Transverse colon (tissue), 4 donors: ENCODE measurements at regions not wholly inside any gene's neighbourhood (a gene's known extent, or its start where the extent isn't known, plus 50 kb on each side); places are given as distances from the start of the nearest gene placed in this dataset.

ENCODE experiments used
- DNase-seq: peaks from one replicate; pipeline ENCODE4 v3.0.0-alpha.2; 2019
- H3K27ac ChIP-seq, 4 donors: fragments of 200-600 bp; sonication (generic); 2 replicates each; pipeline ENCODE4 v1.5.1; 2016 to 2018; ENCODE audit warnings: inconsistent platforms in 4 of 4
- H3K27me3 ChIP-seq: fragments of 200-600 bp; sonication (generic); 2 replicates; pipeline ENCODE4 v1.5.1; 2017; ENCODE audit warnings: inconsistent platforms
- H3K36me3 ChIP-seq, 4 donors: fragments of 200-600 bp; sonication (generic); 2 replicates each; pipeline ENCODE4 v1.5.1; 2017 to 2019; ENCODE audit warnings: inconsistent platforms in 4 of 4
- H3K4me1 ChIP-seq, 4 donors: fragments of 200-600 bp; sonication (generic); 2 replicates each; pipeline ENCODE4 v1.5.1; 2017 to 2020; ENCODE audit warnings: inconsistent platforms in 4 of 4
- H3K4me3 ChIP-seq, 4 donors: fragments of 200-600 bp; sonication (generic); 1 replicate in 1 of 4; 2 replicates in 3 of 4; pipeline versions ENCODE4 v1.5.1 to v1.6.1; 2017 to 2019; ENCODE audit warnings: inconsistent platforms in 4 of 4
- H3K9me3 ChIP-seq, 2 donors: fragments of 200-600 bp; sonication (generic); 2 replicates each; pipeline ENCODE4 v1.5.1; 2017 to 2019; ENCODE audit warnings: inconsistent platforms in 2 of 2
- EP300 ChIP-seq: sonication (generic); formaldehyde crosslinking; IDR thresholded peaks from one replicate; pipeline ENCODE4 v1.6.1; 2017; ENCODE audit warnings: antibody characterized with exemption, low read depth
- POLR2A ChIP-seq: fragments of 450-650 bp; IDR thresholded peaks from one replicate; pipeline ENCODE4 v1.6.1; 2016; ENCODE audit warnings: antibody characterized with exemption, mild to moderate bottlenecking, moderate library complexity
- POLR2AphosphoS5 ChIP-seq, 3 donors: sonication (generic); formaldehyde crosslinking; IDR thresholded peaks; one replicate each; pipeline ENCODE4 v1.6.1; 2016; ENCODE audit warnings: antibody characterized with exemption in 3 of 3
- WGBS, 2 donors: methylation state at CpG; one replicate each; pipeline ENCODE4 v1.1.5; 2018; ENCODE audit warnings: low coverage in 1 of 2; 5-methylcytosine and 5-hydroxymethylcytosine counted together
- in situ Hi-C, 4 donors: fragments of 200-750 bp; cut with MboI; loops; one replicate each; pipeline versions ENCODE4 v1.15.0 to v1.15.1; 2017; ENCODE audit warnings: low sequenced_read_pairs in 3 of 4, low pct_ligation_motif_present in 1 of 4, low pct_unique_long_range_greater_than_20kb in 1 of 4
- intact Hi-C: fragments of 100-400 bp; cut with DNase I; formaldehyde crosslinking; loops from one replicate; pipeline ENCODE4 v1.15.1; 2023; ENCODE audit warnings: low total_unique reads
- TF ChIP-seq, protein P1 (sequence below), 5 experiments: fragments of 200-600 bp in 3 of 5; fragments of 450-650 bp in 2 of 5; sonication (generic) in 3 of 5; IDR thresholded peaks; 1 replicate in 2 of 5; 2 replicates in 3 of 5; pipeline ENCODE4 v1.5.1; 2016 to 2017; ENCODE audit warnings: antibody characterized with exemption in 5 of 5, inconsistent platforms in 3 of 5, mild to moderate bottlenecking in 2 of 5, moderate library complexity in 1 of 5

DNA sequence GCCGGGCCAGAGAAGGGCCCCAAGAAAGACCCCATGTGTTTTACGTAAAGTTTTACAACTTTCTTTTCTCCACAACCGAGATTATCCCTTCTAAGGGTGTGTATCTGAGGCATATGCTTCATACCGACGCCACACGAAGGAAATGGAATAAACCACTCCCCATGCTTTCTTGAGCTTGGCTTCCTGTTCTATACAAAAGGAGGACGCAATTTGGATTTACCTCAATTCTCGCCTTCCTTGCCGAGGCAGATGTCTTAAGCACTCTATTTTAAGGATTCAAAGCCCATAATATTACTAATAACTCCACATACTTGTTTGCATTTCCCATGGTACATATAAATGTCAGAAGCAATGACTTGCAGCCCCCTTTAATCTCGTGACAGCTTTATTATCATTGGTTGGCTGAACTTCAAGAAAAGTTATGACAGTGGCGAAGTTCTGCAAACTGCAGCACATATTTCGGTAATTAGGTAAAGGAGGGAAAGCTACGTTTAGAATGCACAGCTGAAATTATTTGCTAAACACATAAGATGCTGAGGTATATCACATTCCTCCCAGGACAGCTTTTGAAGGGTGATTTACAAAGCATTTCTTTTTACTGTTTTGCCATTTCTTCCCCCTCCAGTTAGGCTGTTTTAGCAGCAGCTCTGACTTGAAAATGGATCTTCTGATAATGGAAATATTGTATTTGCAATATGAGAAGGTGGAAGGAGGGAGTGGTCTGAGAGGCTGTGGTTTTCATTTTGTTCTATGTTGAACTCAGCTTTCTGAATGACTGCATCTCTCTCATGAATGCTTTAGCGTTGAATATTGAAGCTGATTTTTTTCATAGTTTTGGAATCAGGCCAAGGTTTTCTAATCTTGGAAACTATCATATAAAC lies 330.5 kb downstream of the EPHA7 start:
- Histone ChIP-seq H3K4me1 (peaks cover 0 to 6% (median 0%) of the 10 kb centered on the region in 4 donors), H3K27me3 (no peaks in the 10 kb centered on the region), H3K9me3 (no peaks in the 10 kb centered on the region), H3K4me3 (no peak overlapping the region), H3K36me3 (no peaks in the 10 kb centered on the region), H3K27ac (no peak overlapping the region)
- intact Hi-C loops (no loop called here), in situ Hi-C loops (no loop called here)
- no peak for DNase-seq
- TF ChIP-seq POLR2AphosphoS5 (IDR thresholded peaks at IDR 0.05) (no peak), EP300 (no peak), POLR2A (no peak)
- TF ChIP-seq, protein P1, sequence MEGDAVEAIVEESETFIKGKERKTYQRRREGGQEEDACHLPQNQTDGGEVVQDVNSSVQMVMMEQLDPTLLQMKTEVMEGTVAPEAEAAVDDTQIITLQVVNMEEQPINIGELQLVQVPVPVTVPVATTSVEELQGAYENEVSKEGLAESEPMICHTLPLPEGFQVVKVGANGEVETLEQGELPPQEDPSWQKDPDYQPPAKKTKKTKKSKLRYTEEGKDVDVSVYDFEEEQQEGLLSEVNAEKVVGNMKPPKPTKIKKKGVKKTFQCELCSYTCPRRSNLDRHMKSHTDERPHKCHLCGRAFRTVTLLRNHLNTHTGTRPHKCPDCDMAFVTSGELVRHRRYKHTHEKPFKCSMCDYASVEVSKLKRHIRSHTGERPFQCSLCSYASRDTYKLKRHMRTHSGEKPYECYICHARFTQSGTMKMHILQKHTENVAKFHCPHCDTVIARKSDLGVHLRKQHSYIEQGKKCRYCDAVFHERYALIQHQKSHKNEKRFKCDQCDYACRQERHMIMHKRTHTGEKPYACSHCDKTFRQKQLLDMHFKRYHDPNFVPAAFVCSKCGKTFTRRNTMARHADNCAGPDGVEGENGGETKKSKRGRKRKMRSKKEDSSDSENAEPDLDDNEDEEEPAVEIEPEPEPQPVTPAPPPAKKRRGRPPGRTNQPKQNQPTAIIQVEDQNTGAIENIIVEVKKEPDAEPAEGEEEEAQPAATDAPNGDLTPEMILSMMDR (IDR thresholded peaks at IDR 0.05): no peak
- WGBS, 2 donors: 17 to 20% methylated on average over 14 of the region's 14 CpGs

- Histone ChIP-seq H3K4me1 (peaks cover 0 to 6% (median 0%) of the 10 kb centered on the region in 4 donors), H3K27me3 (no peaks in the 10 kb centered on the region), H3K9me3 (no peaks in the 10 kb centered on the region), H3K4me3 (no peak overlapping the region), H3K27ac (no peak overlapping the region), H3K36me3 (no peaks in the 10 kb centered on the region)
- in situ Hi-C loops (no loop called here), intact Hi-C loops (no loop called here)
- WGBS, 2 donors: 47 to 74% methylated on average over 2 of the region's 2 CpGs
- no peak for TF ChIP-seq POLR2A
- no peak for TF ChIP-seq EP300
- TF ChIP-seq, protein P1 (IDR thresholded peaks at IDR 0.05): no peak
- no peak for TF ChIP-seq POLR2AphosphoS5 (IDR thresholded peaks at IDR 0.05)
- no peak for DNase-seq
Measured at GRCh38 chr6:93087606-93088005, 331.8 kb downstream of the EPHA7 start.

GRCh38 chr6:93086351-93086750 lies 333.0 kb downstream of the EPHA7 start:
- intact Hi-C loops: no loop called here

More at GRCh38 chr6:93086351-93086750, 333.0 kb downstream of the EPHA7 start:
- Histone ChIP-seq H3K9me3 (no peaks in the 10 kb centered on the region), H3K27me3 (no peaks in the 10 kb centered on the region), H3K27ac (no peak overlapping the region), H3K4me3 (no peak overlapping the region), H3K4me1 (peaks cover 0 to 6% (median 0%) of the 10 kb centered on the region in 4 donors), H3K36me3 (no peaks in the 10 kb centered on the region)
- in situ Hi-C loops: no loop called here
- DNase-seq: no peak
- no peak for TF ChIP-seq EP300
- TF ChIP-seq POLR2A: no peak
- no peak for TF ChIP-seq POLR2AphosphoS5 (IDR thresholded peaks at IDR 0.05)
- TF ChIP-seq, protein P1 (IDR thresholded peaks at IDR 0.05): no peak
